ENCODE measurements at regions not wholly inside any gene's neighbourhood (a gene's known extent, or its start where the extent isn't known, plus 50 kb on each side); places are given as distances from the start of the nearest gene placed in this dataset.

DNA sequence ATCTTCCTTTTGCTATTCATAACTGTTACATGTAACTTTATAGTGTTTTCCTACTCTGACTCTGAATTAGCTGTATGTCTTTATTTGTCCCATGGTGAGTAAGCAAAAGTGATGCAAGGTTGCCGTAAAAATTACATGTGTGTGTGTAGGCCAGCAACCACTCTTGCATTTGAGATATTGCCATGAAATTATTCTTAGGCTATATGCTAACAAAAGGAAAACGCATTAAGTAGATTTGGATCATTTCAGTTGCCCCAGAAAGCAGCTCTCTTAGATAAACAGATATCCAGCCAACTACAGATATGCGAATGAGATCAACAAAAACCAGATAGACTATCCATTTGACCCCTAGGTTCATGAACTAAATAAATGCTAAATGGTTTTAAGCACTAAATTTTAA lies 73.6 kb downstream of the CYLC2 start:
- Histone ChIP-seq H3K9me3 (ENCODE audit: control insufficient read depth, insufficient read depth, low read depth, low read length) (no peaks in the 10 kb centered on the region), H3K36me3 (ENCODE audit: control insufficient read depth, insufficient read depth, low read length) (no peaks in the 10 kb centered on the region), H3K4me1 (ENCODE audit: control insufficient read depth, insufficient read depth, low read length) (no peaks in the 10 kb centered on the region), H3K27ac (ENCODE audit: low read depth, low read length) (no peak overlapping the region), H3K9ac (ENCODE audit: low read length) (no peak overlapping the region), H3K27me3 (ENCODE audit: control insufficient read depth, insufficient read depth, low read length) (no peaks in the 10 kb centered on the region), H3K4me3 (ENCODE audit: low read depth, low read length) (no peak overlapping the region)

GRCh38 chr9:103078581-103078980 lies 83.4 kb downstream of the CYLC2 start:
- H3K27me3 ChIP-seq (ENCODE audit: control insufficient read depth, insufficient read depth, low read length): no peaks in the 10 kb centered on the region

DNA sequence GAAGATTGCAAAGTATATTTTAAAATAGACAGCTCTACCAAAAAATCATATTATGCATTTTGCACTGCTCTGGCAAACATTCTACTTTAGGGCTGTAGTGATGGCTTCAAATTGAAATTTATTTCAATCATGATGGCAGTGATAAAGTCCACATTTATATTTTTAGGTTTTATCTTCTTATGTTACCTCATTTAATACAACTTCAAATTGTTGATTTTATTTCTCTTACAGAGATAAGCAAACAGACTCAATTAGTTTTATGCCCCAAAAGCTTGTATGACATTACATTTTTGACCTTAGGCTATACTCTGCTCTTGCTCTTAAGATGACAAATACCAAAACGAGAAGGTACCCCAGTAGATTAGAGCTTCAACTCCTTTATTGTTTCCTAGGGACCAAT lies 87.4 kb downstream of the CYLC2 start:
- no peak overlapping the region for H3K27ac ChIP-seq (ENCODE audit: low read depth, low read length)
- no peak overlapping the region for H3K9ac ChIP-seq (ENCODE audit: low read length)
- H3K4me1 ChIP-seq (ENCODE audit: control insufficient read depth, insufficient read depth, low read length): no peaks in the 10 kb centered on the region
- H3K27me3 ChIP-seq (ENCODE audit: control insufficient read depth, insufficient read depth, low read length): no peaks in the 10 kb centered on the region
- no peaks in the 10 kb centered on the region for H3K36me3 ChIP-seq (ENCODE audit: control insufficient read depth, insufficient read depth, low read length)
- H3K9me3 ChIP-seq (ENCODE audit: control insufficient read depth, insufficient read depth, low read depth, low read length): no peaks in the 10 kb centered on the region
- H3K4me3 ChIP-seq (ENCODE audit: low read depth, low read length): no peak overlapping the region

More at GRCh38 chr9:103078581-103078980, 83.4 kb downstream of the CYLC2 start:
- Histone ChIP-seq H3K9me3 (ENCODE audit: control insufficient read depth, insufficient read depth, low read depth, low read length) (0 out of 2 replicates have a peak, but pooled peaks cover 2% of the 10 kb centered on the region), H3K27ac (ENCODE audit: low read depth, low read length) (no peak overlapping the region), H3K36me3 (ENCODE audit: control insufficient read depth, insufficient read depth, low read length) (no peaks in the 10 kb centered on the region), H3K4me3 (ENCODE audit: low read depth, low read length) (no peak overlapping the region), H3K4me1 (ENCODE audit: control insufficient read depth, insufficient read depth, low read length) (no peaks in the 10 kb centered on the region), H3K9ac (ENCODE audit: low read length) (no peak overlapping the region)

DNA sequence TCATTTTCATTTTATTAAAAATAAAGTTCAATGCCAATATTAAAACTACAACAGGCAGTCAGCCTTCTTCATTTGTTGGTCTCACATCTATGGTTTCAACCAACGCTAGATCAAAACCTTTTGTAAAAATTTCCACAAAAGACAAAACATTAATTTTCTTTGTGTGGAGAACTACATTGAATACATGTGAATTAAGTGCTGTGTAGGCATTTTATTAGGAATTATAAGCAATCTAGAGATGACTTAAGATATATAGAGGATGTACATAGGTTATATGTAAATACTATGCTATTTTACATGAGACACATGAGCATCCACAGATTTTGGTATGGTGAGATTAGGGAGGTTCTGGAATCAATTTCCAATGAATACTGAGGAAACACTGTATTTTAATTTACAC lies 94.2 kb downstream of the CYLC2 start:
- Histone ChIP-seq H3K36me3 (ENCODE audit: control insufficient read depth, insufficient read depth, low read length) (no peaks in the 10 kb centered on the region), H3K9ac (ENCODE audit: low read length) (no peak overlapping the region), H3K9me3 (ENCODE audit: control insufficient read depth, insufficient read depth, low read depth, low read length) (no peaks in the 10 kb centered on the region), H3K4me1 (ENCODE audit: control insufficient read depth, insufficient read depth, low read length) (no peaks in the 10 kb centered on the region), H3K27ac (ENCODE audit: low read depth, low read length) (no peak overlapping the region), H3K27me3 (ENCODE audit: control insufficient read depth, insufficient read depth, low read length) (no peaks in the 10 kb centered on the region), H3K4me3 (ENCODE audit: low read depth, low read length) (no peak overlapping the region)

DNA sequence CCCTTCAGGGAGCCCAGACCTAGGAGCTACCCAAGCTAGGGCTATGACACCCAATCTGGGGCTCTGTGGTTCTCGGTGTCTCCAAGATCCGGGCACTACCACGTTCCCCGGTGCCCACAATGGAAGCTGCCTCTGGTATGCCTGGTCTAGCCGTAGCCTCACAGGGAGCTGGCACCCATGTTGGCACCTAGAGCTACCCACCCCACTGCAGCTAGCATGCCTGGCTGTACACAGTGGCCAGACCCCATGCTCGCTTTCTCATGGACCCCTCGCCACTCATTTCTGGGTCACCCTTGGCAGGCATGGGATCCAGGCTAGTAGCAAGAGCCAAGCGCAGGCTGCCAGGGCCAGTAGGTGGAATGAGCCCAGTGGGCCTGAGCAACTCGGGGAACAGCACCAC lies 109.0 kb downstream of the CYLC2 start:
- Histone ChIP-seq H3K9ac (ENCODE audit: low read length) (no peak overlapping the region), H3K4me1 (ENCODE audit: control insufficient read depth, insufficient read depth, low read length) (no peaks in the 10 kb centered on the region), H3K27ac (ENCODE audit: low read depth, low read length) (no peak overlapping the region), H3K4me3 (ENCODE audit: low read depth, low read length) (no peak overlapping the region), H3K9me3 (ENCODE audit: control insufficient read depth, insufficient read depth, low read depth, low read length) (peaks cover 2% of the 10 kb centered on the region; the same call in 1 of the 2 replicates), H3K27me3 (ENCODE audit: control insufficient read depth, insufficient read depth, low read length) (no peaks in the 10 kb centered on the region), H3K36me3 (ENCODE audit: control insufficient read depth, insufficient read depth, low read length) (no peaks in the 10 kb centered on the region)

DNA sequence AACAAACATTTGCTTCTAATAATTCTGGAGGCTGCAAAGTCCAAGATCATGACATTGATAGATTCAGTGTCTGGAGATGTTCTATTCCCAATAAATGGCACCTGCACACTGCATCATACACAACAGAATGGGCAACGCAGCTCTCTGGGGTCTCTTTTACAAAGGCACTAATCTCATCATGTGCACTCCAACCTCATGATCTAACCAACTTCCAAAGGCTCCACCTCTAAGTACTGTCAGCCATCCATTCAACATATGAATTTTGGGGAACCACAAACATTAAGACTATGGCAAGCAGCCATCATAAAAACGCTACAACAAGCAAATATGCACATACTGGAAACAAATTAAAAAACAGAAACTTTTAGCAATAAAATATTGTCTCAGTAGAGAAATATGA lies 121.1 kb downstream of the CYLC2 start:
- H3K9me3 ChIP-seq (ENCODE audit: control insufficient read depth, insufficient read depth, low read depth, low read length): no peaks in the 10 kb centered on the region
- H3K4me1 ChIP-seq (ENCODE audit: control insufficient read depth, insufficient read depth, low read length): no peaks in the 10 kb centered on the region

DNA sequence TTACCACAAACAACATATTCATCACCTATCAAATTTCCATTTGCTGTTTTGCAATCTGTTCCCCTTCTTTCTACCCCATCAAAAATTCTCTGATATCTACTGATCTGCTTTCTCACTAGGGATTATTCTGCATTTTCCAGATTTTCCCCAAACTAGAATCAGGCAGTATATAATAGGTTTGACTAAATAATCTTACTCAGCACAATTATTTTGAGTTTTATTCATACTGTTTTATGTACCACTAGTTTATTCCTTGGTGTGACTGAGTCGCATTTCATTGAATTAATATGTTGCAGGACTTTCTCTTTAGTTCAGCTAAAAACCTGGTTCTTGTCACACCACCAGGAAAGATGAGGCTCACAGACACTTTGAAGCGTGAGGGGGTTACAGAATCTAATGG lies 131.4 kb downstream of the CYLC2 start:
- H3K4me1 ChIP-seq (ENCODE audit: control insufficient read depth, insufficient read depth, low read length): no peaks in the 10 kb centered on the region
- no peak overlapping the region for H3K9ac ChIP-seq (ENCODE audit: low read length)
- H3K9me3 ChIP-seq (ENCODE audit: control insufficient read depth, insufficient read depth, low read depth, low read length): peaks cover 27% of the 10 kb centered on the region
- H3K4me3 ChIP-seq (ENCODE audit: low read depth, low read length): no peak overlapping the region
- no peak overlapping the region for H3K27ac ChIP-seq (ENCODE audit: low read depth, low read length)
- H3K36me3 ChIP-seq (ENCODE audit: control insufficient read depth, insufficient read depth, low read length): no peaks in the 10 kb centered on the region
- H3K27me3 ChIP-seq (ENCODE audit: control insufficient read depth, insufficient read depth, low read length): no peaks in the 10 kb centered on the region

More for the DNA sequence above, 121.1 kb downstream of the CYLC2 start:
- Histone ChIP-seq H3K9ac (ENCODE audit: low read length) (no peak overlapping the region), H3K27me3 (ENCODE audit: control insufficient read depth, insufficient read depth, low read length) (no peaks in the 10 kb centered on the region), H3K4me3 (ENCODE audit: low read depth, low read length) (no peak overlapping the region), H3K36me3 (ENCODE audit: control insufficient read depth, insufficient read depth, low read length) (no peaks in the 10 kb centered on the region), H3K27ac (ENCODE audit: low read depth, low read length) (no peak overlapping the region)

DNA sequence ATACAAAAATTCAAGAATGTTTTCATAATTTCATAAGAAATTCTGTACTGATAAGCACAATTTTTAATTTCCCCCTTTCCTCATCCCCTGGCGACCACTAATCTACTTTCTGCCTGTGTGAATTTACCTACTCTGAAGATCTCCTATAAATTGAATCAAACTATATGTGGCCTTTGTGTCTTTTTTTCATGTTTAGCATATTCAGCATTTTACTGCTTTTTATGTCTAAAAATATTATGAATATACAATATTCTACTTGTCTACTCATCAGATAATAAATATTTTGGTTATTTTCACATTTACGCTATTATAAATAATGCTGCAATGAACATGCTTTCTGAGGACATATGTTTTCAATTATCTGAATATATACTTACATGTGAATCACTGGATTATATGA lies 144.8 kb downstream of the CYLC2 start:
- peaks cover 2% of the 10 kb centered on the region; the same call in 1 of the 2 replicates for H3K9me3 ChIP-seq (ENCODE audit: control insufficient read depth, insufficient read depth, low read depth, low read length)
- H3K27me3 ChIP-seq (ENCODE audit: control insufficient read depth, insufficient read depth, low read length): no peaks in the 10 kb centered on the region
- no peak overlapping the region for H3K27ac ChIP-seq (ENCODE audit: low read depth, low read length)
- H3K36me3 ChIP-seq (ENCODE audit: control insufficient read depth, insufficient read depth, low read length): no peaks in the 10 kb centered on the region
- H3K4me3 ChIP-seq (ENCODE audit: low read depth, low read length): no peak overlapping the region
- H3K4me1 ChIP-seq (ENCODE audit: control insufficient read depth, insufficient read depth, low read length): no peaks in the 10 kb centered on the region
- H3K9ac ChIP-seq (ENCODE audit: low read length): no peak overlapping the region

GRCh38 chr9:103152473-103152872 lies 157.3 kb downstream of the CYLC2 start:
- H3K9ac ChIP-seq (ENCODE audit: low read length): no peak overlapping the region
- H3K4me1 ChIP-seq (ENCODE audit: control insufficient read depth, insufficient read depth, low read length): no peaks in the 10 kb centered on the region
- H3K27ac ChIP-seq (ENCODE audit: low read depth, low read length): no peak overlapping the region
- H3K4me3 ChIP-seq (ENCODE audit: low read depth, low read length): no peak overlapping the region
- no peaks in the 10 kb centered on the region for H3K36me3 ChIP-seq (ENCODE audit: control insufficient read depth, insufficient read depth, low read length)
- H3K27me3 ChIP-seq (ENCODE audit: control insufficient read depth, insufficient read depth, low read length): no peaks in the 10 kb centered on the region
- H3K9me3 ChIP-seq (ENCODE audit: control insufficient read depth, insufficient read depth, low read depth, low read length): no peaks in the 10 kb centered on the region; the same call in 1 of the 2 replicates

- no peaks in the 10 kb centered on the region for H3K36me3 ChIP-seq (ENCODE audit: control insufficient read depth, insufficient read depth, low read length)
- no peaks in the 10 kb centered on the region for H3K4me1 ChIP-seq (ENCODE audit: control insufficient read depth, insufficient read depth, low read length)
- no peak overlapping the region for H3K27ac ChIP-seq (ENCODE audit: low read depth, low read length)
- H3K9ac ChIP-seq (ENCODE audit: low read length): no peak overlapping the region
- H3K4me3 ChIP-seq (ENCODE audit: low read depth, low read length): no peak overlapping the region
- no peaks in the 10 kb centered on the region for H3K27me3 ChIP-seq (ENCODE audit: control insufficient read depth, insufficient read depth, low read length)
- H3K9me3 ChIP-seq (ENCODE audit: control insufficient read depth, insufficient read depth, low read depth, low read length): 0 out of 2 replicates have a peak, but pooled peaks cover 5% of the 10 kb centered on the region
Measured at GRCh38 chr9:103167530-103167929, 172.4 kb downstream of the CYLC2 start.

GRCh38 chr9:103168254-103168653 lies 173.1 kb downstream of the CYLC2 start:
- no peaks in the 10 kb centered on the region for H3K27me3 ChIP-seq (ENCODE audit: control insufficient read depth, insufficient read depth, low read length)
- H3K27ac ChIP-seq (ENCODE audit: low read depth, low read length): no peak overlapping the region
- no peak overlapping the region for H3K4me3 ChIP-seq (ENCODE audit: low read depth, low read length)
- no peaks in the 10 kb centered on the region for H3K4me1 ChIP-seq (ENCODE audit: control insufficient read depth, insufficient read depth, low read length)
- H3K9me3 ChIP-seq (ENCODE audit: control insufficient read depth, insufficient read depth, low read depth, low read length): 0 out of 2 replicates have a peak, but pooled peaks cover 5% of the 10 kb centered on the region
- no peaks in the 10 kb centered on the region for H3K36me3 ChIP-seq (ENCODE audit: control insufficient read depth, insufficient read depth, low read length)
- no peak overlapping the region for H3K9ac ChIP-seq (ENCODE audit: low read length)

GRCh38 chr9:103169798-103170197 lies 174.7 kb downstream of the CYLC2 start:
- H3K4me1 ChIP-seq (ENCODE audit: control insufficient read depth, insufficient read depth, low read length): no peaks in the 10 kb centered on the region
- H3K9me3 ChIP-seq (ENCODE audit: control insufficient read depth, insufficient read depth, low read depth, low read length): 0 out of 2 replicates have a peak, but pooled peaks cover 5% of the 10 kb centered on the region
- H3K4me3 ChIP-seq (ENCODE audit: low read depth, low read length): no peak overlapping the region
- no peaks in the 10 kb centered on the region for H3K27me3 ChIP-seq (ENCODE audit: control insufficient read depth, insufficient read depth, low read length)
- H3K27ac ChIP-seq (ENCODE audit: low read depth, low read length): no peak overlapping the region
- no peaks in the 10 kb centered on the region for H3K36me3 ChIP-seq (ENCODE audit: control insufficient read depth, insufficient read depth, low read length)
- H3K9ac ChIP-seq (ENCODE audit: low read length): no peak overlapping the region

Measured in HUES6 (cell line).